ENCODE measurements at regions not wholly inside any gene's neighbourhood (a gene's known extent, or its start where the extent isn't known, plus 50 kb on each side); places are given as distances from the start of the nearest gene placed in this dataset.
"Not testable (repeated sequence)": the region's sequence is repeated elsewhere in the genome, so short reads cannot be mapped to it uniquely, and the experiment has no call there.

DNA sequence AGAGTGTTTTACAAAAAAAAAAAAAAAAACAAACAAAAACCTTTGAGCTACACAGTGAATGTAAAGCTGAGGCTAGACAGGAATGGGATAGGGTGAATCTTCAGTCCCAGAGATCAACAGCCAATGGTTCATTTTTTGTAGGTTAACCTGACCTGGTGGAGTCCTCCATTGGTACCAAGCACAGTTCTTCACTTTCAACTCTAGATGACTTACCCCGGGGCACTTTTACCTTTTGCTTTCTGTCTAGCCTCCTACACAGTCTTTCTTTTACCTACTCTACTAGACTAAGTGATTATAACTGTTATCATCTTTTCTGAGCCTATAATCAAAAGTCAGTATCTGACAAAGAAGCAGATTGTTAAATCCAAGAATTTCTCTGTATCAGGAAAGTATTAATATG is 50.9 kb downstream of the ANXA2R start:
- DNase-seq (ENCODE audit: low spot score), result no peak

DNA sequence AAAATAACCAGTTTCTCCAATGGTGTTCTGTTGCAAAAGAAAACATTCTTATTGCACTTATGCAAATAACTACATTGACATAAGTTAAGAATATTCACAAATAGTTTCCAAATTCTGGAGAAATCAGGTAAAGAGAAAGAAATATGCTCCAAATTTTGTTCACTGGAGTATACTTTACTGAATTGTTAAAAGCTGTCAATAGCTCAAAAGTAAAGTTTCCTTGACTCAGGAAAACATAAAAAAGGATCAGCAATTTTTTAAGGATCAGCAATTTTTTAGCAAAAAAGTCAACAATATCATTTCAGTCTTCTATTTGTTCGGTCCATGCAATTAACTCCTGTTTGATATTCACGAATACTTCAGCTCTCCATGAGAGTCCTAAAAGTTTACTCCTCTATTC is 51.6 kb downstream of the ANXA2R start:
- DNase-seq (ENCODE audit: low spot score), result no peak

DNA sequence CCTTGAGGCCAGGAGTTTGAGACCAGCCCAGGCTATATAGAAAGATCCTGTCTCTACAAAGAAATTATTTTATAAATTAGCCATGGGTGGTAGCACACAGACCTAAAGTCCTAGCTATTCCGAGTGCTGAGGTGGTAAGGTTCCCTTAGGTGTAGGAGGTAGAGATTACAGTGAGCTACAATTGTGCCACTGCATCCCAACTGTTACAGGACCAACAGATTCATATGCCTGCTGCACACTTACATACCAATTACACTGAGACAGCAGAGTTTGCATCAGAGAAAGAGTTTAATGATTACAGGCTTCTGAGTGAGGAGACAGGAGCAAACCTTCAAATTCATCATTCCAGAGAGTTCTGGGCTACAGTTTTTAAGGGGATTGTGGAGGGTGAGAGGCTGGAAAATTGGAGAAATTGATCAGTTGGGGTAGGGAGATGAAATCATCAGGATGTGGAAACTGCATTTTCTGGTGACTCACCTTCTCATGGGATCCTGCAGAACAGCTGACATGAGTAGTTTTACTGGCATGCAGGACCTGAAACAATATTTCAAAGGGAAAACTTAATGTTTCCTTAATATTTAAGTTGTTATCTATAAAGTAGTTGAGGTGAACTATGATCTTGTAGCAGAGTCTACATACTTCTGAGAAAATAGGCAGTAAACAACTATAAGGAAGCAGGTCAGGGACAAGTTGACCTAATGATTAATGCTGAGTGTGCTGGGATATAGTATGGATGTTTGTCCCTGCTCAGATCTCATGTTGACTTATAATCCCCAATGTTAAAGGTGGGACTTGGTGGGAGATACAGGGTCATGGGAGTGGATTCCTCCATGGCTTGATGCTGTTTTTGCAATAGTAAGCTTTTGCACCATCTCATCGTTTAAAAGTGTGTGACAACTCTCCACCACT is 54.7 kb downstream of the ANXA2R start:
- no peak for DNase-seq (ENCODE audit: low spot score)

DNA sequence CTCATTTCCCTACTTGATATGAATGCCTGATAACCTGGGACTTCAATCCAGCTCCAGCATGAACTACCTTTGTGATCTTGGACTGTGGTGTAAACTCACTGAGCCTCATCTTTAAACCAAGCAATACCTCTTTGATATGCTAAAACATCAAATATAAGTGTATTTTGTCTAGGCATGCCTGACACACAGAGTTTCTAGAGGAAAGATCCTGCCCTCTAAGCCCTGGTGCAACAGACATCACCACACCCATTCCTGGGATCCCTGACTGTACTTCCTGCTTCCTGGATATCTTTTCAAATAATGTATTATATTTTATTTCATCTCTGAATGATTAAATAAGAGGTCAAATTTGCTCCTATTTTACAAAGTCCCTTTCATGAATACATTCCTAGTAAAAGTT is 55.8 kb downstream of the ANXA2R start:
- DNase-seq (ENCODE audit: low spot score), result no peak

DNA sequence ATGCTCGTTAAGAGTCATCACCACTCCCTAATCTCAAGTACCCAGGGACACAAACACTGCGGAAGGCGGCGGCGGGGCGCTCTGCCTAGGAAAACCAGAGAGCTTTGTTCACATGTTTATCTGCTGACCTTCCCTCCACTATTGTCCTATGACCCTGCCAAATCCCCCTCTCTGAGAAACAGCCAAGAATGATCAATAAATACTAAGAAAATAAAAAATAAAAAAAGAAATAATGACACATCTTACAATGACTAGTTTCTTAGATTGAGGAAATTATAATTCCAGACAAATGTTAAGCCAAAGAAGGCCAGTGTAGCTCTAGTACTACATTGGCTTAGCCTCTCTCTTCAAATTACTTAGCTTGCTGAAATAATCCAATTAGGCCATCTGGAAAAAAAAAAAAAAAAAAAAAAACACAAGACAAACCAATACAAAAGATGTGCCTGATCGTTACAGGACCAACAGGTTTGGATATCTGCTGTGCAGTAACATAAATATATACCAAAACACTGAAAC is 58.0 kb downstream of the ANXA2R start:
- no peak for DNase-seq (ENCODE audit: low spot score)

DNA sequence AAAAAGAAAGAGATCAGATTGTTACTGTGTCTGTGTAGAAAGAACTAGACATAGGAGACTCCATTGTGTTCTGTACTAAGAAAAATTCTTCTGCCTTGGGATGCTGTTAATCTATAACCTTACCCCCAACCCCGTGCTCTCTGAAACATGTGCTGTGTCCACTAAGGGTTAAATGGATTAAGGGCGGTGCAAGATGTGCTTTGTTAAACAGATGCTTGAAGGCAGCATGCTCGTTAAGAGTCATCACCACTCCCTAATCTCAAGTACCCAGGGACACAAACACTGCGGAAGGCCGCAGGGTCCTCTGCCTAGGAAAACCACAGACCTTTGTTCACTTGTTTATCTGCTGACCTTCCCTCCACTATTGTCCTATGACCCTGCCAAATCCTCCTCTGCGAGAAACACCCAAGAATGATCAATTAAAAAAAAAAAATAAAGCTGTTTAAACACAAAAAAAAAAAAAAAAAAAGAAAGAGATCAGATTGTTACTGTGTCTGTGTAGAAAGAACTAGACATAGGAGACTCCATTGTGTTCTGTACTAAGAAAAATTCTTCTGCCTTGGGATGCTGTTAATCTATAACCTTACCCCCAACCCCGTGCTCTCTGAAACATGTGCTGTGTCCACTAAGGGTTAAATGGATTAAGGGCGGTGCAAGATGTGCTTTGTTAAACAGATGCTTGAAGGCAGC is 58.6 kb downstream of the ANXA2R start:
- not testable (repeated sequence) for DNase-seq (ENCODE audit: low spot score)

DNA sequence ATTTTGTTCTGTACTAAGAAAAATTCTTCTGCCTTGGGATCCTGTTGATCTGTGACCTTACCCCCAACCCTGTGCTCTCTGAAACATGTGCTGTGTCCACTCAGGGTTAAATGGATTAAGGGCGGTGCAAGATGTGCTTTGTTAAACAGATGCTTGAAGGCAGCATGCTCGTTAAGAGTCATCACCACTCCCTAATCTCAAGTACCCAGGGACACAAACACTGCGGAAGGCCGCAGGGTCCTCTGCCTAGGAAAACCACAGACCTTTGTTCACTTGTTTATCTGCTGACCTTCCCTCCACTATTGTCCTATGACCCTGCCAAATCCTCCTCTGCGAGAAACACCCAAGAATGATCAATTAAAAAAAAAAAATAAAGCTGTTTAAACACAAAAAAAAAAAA is 59.1 kb downstream of the ANXA2R start:
- DNase-seq (ENCODE audit: low spot score), result not testable (repeated sequence)

DNA sequence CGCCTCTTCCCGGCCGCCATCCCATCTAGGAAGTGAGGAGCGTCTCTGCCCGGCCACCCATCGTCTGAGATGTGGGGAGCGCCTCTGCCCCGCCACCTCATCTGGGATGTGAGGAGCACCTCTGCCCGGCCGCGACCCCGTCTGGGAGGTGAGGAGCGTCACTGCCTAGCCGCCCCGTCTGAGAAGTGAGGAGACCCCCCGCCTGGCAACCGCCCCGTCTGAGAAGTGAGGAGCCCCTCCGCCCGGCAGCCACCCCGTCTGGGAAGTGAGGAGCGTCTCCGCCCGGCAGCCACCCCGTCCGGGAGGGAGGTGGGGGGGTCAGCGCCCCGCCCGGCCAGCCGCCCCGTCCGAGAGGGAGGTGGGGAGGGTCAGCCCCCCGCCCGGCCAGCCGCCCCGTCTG is 59.7 kb downstream of the ANXA2R start:
- DNase-seq (ENCODE audit: low spot score), result not testable (repeated sequence)

DNA sequence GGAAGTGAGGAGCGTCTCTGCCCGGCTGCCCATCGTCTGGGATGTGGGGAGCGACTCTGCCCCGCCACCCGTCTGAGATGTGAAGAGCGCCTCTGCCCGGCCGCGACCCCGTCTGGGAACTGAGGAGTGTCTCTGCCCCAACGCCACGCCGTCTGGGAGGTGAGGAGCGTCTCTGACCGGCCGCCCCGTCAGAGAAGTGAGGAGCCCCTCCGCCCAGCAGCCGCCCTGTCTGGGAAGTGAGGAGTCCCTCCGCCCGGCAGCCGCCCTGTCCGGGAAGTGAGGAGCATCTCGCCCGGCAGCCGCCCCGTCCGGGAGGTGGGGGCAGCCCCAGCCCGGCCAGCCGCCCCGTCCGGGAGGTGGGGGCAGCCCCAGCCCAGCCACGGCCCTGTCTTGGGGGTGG is 60.9 kb downstream of the ANXA2R start:
- DNase-seq (ENCODE audit: low spot score), result not testable (repeated sequence)

DNA sequence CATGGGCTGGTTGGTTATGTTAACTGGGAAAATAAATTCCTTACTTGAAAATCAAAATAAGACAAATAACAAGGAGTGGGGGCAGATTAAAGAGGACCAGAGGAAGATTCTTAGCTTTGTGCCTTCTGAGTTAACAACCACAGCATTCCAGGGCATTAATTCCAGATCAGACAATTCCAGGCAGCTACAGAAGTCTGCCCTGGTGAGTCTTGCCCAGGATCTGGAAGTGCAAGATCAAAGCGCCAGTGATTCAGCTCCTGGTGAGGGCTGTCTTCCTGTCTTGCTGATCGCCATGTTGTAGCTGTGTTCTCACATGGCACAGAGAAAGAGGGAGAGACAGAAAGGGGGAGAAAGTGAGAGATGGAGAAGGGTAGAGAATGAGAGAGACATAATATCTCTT is 65.6 kb downstream of the ANXA2R start:
- DNase-seq (ENCODE audit: low spot score), result no peak

DNA sequence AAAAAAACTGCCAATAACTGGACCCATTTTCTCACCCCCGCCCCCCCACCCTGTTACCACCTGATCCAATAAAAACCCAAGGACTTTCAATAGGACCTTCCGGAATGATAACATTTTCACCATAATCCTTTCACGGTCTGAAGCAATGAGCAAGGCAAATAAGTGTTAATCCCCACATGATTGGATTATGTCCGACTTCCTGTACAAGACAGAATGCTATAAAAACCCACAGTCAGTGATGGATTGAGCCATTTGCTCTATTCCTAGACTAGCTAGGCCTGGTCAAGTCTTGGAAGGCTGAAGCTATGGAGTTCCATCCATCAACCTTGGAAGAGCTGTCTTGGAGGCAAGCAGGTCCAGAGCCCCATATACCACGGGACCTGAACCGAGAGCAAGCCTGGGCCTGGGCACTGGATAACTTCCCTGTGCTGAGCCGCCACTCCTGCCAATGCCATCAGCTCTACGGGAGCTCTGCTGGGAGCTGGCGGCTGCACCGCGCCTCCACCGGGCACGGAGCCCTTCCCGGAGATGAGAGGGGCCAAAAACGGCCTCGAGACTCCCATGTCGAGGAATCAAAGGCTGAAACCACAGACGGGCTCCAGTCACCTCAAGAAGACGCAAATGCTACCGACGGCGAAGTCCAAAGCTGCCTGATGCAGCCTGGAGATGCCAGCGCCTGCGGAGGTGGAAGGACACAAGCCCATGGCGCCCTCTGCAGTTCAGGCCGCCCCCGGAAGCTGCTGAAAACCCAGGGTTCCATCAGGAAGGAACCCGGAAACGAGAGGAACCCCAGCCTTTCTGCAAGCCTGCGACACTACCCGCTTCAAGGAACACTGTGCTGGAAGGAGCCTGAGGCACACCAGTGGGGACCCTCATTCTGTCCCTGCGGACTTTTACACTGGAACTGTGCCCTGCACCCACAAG is 69.2 kb downstream of the ANXA2R start:
- no peak for DNase-seq (ENCODE audit: low spot score)

DNA sequence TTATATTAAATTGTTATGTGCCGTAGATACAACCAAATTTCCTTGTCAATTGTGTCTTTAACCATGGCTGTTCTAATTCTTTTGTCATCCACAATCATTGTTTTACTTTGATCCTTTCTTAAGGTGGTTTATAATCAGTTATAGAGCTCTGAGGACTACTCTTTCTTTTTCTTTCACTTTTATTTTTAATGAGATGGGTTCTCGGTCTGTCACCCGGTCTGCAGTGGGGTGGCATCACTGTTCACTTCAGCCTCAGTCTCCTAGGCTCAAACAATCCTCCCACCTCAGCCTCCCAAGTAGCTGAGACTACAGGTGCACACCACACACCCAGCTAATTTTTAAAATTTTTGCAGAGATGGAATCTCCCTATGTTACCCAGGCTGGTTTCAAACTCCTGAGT is 74.2 kb downstream of the ANXA2R start:
- no peak for DNase-seq (ENCODE audit: low spot score)

DNA sequence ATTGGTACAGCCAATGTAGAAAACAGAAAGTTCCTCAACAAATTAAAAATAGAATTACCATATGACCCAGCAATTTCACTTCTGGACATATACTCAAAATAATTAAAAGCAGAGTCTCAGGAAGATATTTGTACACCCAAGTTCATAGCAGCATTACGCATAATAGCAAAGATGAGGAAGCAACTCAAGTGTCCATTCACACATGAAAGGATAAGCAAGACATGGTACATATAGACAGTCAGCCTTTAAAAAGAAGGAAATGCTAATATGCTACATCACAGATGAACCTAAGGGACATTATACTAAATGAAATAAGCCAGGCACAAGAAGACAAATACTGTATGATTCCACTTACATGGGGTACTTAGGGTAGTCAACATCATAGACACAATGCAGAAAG is 76.7 kb downstream of the ANXA2R start:
- DNase-seq (ENCODE audit: low spot score), result no peak

DNA sequence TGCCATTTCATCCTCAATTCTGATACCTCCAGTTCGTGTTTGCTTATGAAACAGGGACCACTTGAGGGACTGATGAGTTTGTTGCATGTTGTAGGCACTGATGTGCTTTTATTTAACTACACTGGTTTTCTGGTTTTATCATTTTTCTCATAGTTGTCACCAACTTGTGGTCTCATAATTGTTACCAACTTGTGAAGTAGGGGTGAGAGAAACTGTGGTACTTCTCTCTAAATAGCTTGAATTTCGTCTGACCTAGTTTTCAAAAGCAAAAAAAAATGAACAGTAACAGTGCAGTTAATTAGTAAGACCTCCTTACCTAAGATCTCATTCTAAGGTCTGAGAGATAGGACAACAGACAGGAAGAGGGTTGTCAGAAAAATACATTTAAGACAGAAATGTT is 78.0 kb downstream of the ANXA2R start:
- DNase-seq (ENCODE audit: low spot score), result no peak

DNA sequence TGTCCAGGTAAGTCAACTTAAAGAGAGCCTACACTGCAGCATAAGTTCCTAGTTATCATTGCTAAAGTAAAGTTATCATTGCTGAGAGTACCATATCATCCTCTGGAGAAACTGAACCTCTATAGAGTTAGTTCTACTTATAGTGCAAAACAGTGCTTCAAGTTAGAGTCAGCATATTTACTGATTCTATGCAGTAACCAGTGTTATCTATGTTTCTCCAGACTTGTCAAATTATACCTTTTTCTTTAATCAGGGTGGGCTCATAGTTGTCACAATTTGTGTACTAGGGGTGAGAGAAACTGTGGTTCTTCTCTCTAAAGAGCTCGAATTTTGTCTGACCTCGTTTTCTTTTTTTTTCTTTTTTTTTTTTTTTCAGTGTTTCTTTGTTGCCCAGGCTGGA is 79.6 kb downstream of the ANXA2R start:
- DNase-seq (ENCODE audit: low spot score), result no peak

DNA sequence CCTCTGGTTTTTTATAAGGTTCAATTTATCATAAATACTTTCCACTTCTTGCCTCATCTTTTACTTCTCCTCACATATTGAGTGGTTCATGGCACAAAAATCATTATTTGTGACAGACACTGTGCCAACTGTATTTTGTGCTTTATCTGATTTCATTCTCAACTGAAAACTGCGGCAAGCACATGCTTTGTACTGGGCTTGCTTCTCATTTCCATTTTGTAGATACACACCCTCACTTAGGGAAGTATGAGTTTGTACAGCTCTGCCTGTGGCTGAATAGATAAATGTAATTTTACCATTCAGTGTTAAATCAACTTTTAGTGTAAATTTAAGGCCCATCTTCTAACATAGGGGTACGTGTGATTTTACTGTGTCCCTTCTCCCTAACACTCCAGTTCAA is 83.6 kb downstream of the ANXA2R start:
- DNase-seq (ENCODE audit: low spot score), result no peak

DNA sequence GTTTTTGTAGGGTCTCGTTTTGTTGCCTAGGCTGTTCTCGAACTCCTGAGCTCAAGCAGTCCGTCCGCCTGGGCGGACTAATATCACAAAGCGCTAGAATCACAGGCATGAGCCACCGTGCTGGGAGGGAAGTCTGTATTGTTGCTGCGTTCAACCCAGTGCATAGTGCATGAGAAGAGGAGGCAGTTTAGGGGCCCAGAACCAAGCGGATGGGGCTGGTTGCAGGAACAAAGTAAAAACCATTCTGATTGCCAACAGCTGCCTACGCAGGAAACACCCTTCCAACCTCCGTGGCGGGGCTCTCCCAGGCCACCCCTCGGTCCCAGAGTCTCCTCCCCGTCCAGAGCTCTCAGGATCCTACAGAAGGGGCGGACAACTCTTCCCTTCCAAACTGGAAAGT is 87.1 kb downstream of the ANXA2R start:
- no peak for DNase-seq (ENCODE audit: low spot score)

DNA sequence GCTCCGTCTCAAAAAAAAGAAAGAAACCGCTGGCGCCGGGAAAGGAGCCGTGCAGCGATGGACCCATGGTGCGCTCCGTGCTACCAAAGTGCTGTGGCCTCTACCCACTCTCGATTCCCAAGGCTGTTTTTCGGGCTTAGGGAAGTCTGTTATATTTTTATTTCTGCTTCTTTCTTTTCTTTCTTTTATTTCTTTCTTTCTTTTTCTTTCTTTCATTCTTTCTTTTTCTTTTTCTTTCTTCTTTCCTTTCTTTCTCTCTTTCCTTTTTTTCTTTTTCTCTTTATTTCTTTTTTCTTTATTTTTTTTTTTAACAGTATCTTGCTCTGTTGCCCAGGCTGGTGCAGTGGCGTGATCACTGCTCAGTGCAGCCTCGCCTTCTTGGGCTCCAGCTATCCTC is 87.5 kb downstream of the ANXA2R start:
- no peak for DNase-seq (ENCODE audit: low spot score)

DNA sequence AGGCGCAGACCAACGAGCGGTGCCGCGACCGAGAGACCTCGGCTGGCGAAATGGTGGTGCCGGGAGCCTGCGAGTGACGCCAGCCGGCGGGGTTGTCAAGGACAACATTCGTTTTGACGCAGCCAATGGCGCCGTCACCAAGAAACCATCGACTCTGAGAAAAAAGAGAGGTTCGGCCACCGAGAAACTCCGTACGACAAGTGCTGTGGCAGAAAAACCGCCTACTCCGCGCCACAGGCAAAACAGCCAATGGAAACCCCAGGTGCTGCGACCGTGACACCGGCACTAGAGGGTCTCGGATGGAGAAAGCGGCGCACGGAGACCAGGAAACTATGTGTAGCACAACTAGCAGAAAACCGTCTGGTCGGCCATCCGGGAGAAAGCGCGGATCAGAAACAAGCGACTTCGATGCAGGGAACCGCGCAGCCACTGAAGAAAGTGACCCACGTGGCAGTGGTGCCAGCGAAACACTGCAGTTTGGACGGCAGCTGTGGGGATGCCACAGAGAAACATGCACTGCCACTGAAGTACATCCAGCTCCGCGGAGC is 88.8 kb downstream of the ANXA2R start:
- peak; percentile 38 for DNase-seq (ENCODE audit: low spot score)

DNA sequence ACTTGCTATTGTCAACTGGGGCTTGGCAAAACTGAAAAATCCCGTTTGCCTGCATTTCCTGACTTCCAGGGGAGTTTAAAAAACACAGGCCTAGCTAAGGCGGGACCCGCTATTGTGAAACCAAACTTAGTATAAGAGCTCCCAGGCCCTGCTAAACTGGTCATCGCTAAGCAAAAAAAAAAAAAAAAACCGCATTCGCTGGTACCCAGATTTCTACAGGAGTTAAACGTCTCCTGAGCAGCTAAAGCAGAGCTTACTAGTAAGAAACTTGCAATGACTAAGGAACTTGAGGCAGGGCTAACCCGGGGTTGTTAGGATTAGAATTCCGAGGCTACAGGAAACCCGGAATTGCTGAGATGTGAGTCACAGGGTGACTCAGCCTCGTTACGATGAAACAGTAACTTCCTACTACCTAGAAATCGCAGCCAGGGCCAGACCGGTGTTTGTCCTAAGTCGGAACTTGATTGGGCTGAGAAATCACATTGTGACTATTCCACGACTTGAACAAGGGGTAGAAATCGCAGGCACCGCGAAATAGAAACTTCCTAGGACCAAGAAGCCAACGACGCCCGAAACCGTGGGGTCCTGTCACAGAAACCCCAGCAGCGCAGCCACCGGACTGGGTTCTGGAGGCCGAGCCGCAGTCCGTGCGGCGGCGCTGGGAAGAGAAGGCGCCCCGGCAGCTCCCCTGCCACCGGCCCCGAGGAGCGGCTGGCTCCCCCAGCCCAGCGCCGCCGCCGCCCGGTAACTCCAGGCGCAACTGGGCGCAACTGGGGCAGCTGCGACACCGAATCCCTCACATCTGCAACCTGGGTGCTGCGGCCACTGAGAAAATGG is 89.4 kb downstream of the ANXA2R start:
- peak; percentile 88 for DNase-seq (ENCODE audit: low spot score)

DNA sequence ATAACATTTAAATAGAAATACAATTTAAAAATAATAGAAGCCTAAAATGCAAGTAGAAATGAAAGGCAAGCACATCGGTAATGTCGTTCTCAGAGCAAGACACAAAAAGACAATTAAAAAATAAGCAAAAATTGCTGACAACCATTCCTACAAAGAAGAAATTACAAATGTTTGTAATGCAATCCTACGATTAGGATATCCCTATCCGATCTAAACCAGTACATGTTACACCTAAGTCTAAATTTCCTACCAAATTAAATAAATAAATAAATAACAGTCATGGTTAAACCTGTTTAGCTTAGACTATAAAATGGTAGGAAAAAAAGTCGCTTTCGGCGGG is 90.0 kb downstream of the ANXA2R start:
- DNase-seq (ENCODE audit: low spot score), result no peak

Data from umbilical cord (tissue), 1 donor.